ENCODE measurements at regions not wholly inside any gene's neighbourhood (a gene's known extent, or its start where the extent isn't known, plus 50 kb on each side); places are given as distances from the start of the nearest gene placed in this dataset.

- Mint-ChIP-seq H3K36me3 (ENCODE audit: low read depth) (no peaks in the 10 kb centered on the region; the same call in 2 of the 3 replicates), H3K27me3 (ENCODE audit: insufficient read depth, low read depth, poor library complexity) (no peaks in the 10 kb centered on the region), H3K4me3 (no peak overlapping the region), H3K4me1 (peaks cover 13% of the 10 kb centered on the region), H3K9me3 (no peaks in the 10 kb centered on the region), H3K27ac (no peak overlapping the region)
- Histone ChIP-seq H3K79me2 (replicated peaks; ENCODE audit: insufficient read depth) (no peaks in the 10 kb centered on the region), H3K27ac (ENCODE audit: low read depth) (no peak overlapping the region), H3K4me1 (ENCODE audit: insufficient read depth) (peaks cover 14% of the 10 kb centered on the region; the same call in 1 of the 2 replicates), H3F3A (replicated peaks; ENCODE audit: low read depth) (no peaks in the 10 kb centered on the region), H3K4me2 (no peak overlapping the region), H3K4me3 (no peak overlapping the region), H2AFZ (no peak overlapping the region), H3K9me2 (ENCODE audit: insufficient read depth) (no peaks in the 10 kb centered on the region), H3K27me3 (ENCODE audit: insufficient read depth) (no peaks in the 10 kb centered on the region), H3K36me3 (ENCODE audit: insufficient read depth) (no peaks in the 10 kb centered on the region), H4K20me1 (replicated peaks; ENCODE audit: insufficient read depth) (no peaks in the 10 kb centered on the region)
- no peak for TF ChIP-seq NANOG (IDR thresholded peaks at IDR 0.05; ENCODE audit: borderline replicate concordance)
- no peak for TF ChIP-seq ZNF114 (CRISPR knock-in tag; IDR thresholded peaks at IDR 0.05)
- TF ChIP-seq POLR2AphosphoS5 (IDR thresholded peaks at IDR 0.05; ENCODE audit: low read depth) = no peak
- TF ChIP-seq ETS1 (IDR thresholded peaks at IDR 0.05) = no peak
- no peak for TF ChIP-seq ZNF331 (CRISPR knock-in tag; IDR thresholded peaks at IDR 0.05; ENCODE audit: low read depth)
- TF ChIP-seq EZH2phosphoT487 (IDR thresholded peaks at IDR 0.05; ENCODE audit: unreplicated experiment) = no peak
- no peak for TF ChIP-seq STAT1 (IDR thresholded peaks at IDR 0.05; ENCODE audit: unreplicated experiment)
- no peak for TF ChIP-seq JUNB (IDR thresholded peaks at IDR 0.05; ENCODE audit: unreplicated experiment)
- no peak for TF ChIP-seq EZH2 (IDR thresholded peaks at IDR 0.05; ENCODE audit: low read depth, unreplicated experiment)
- TF ChIP-seq ZNF462 (CRISPR knock-in tag; IDR thresholded peaks at IDR 0.05) = no peak
- TF ChIP-seq CREB1 (CRISPR knock-in tag; IDR thresholded peaks at IDR 0.05; ENCODE audit: low read depth) = no peak
- TF ChIP-seq CTCF (conservative IDR thresholded peaks at IDR 0.05; ENCODE audit: low read depth in 2 of 2) = no peak
- no peak for TF ChIP-seq REST (IDR thresholded peaks at IDR 0.05; ENCODE audit: unreplicated experiment)
- ATAC-seq (no peak), DNase-seq (ENCODE audit: low spot score) (no peak)
These were observed 332.6 kb downstream of the SLITRK1 start for GRCh38 chr13:83549671-83550070.
